HepG2 (cell line): ENCODE measurements at regions not wholly inside any gene's neighbourhood (a gene's known extent, or its start where the extent isn't known, plus 50 kb on each side); places are given as distances from the start of the nearest gene placed in this dataset.

Source experiments
- ATAC-seq: fragments of 200-7000 bp; cut with Tn5 transposase; 3 replicates; pipeline ENCODE4 v1.9.1; 2020; ENCODE audit warnings: mild to moderate bottlenecking, moderate library complexity
- BruUV-seq: library from RNA; stranded (reverse); fragments of 400-500 nt; replicated peaks from 2 replicates; lab custom pipeline; 2021; lab: Mats Ljungman, UMichigan
- CTCF ChIA-PET: fragments of 300-600 bp; formaldehyde crosslinking; extraction: SDS; loops from one replicate; lab custom pipeline; 2021; ENCODE audit warnings: low total read pairs, inconsistent platforms, low intra/inter-chr PET ratio; lab: Yijun Ruan, JAX
- POLR2A ChIA-PET: fragments of 350-600 bp; sonication (Branson Sonifier 250); formaldehyde crosslinking; loops from one replicate; lab custom pipeline; 2020; ENCODE audit warnings: antibody characterized with exemption, inconsistent platforms; lab: Yijun Ruan, JAX
- DNase-seq: peaks from one replicate; pipeline ENCODE4 v3.0.0-alpha.2; 2015; ENCODE audit warnings: low spot score
- FAIRE-seq: peaks from 3 replicates; lab custom pipeline; 2011; peaks lifted over from hg19 to GRCh38; lab: Jason Lieb, UNC
- H2AFZ ChIP-seq: one replicate; pipeline ENCODE4 v1.6.1; 2011; ENCODE audit warnings: low read length, inconsistent platforms
- H3K27ac ChIP-seq: fragments of 300-600 bp; 3 replicates; pipeline ENCODE4 v1.8.0; 2011; ENCODE audit warnings: mixed run types, mild to moderate bottlenecking, mixed read lengths, low read length, inconsistent platforms; ENCODE audit not compliant: insufficient read depth; ENCODE audit errors: extremely low read length
- H3K27me3 ChIP-seq, 2 experiments: fragments of 200-600 bp in 1 of 2; 2 replicates in 1 of 2; 3 replicates in 1 of 2; pipeline versions ENCODE4 v1.6.0 to v1.8.0; 2011; ENCODE audit warnings: low read length in 2 of 2, mild to moderate bottlenecking in 2 of 2, moderate library complexity in 2 of 2, inconsistent platforms in 1 of 2; ENCODE audit not compliant: insufficient read depth in 2 of 2, control insufficient read depth in 1 of 2
- H3K36me3 ChIP-seq, 2 experiments: fragments of 200-600 bp in 1 of 2; replicated peaks in 1 of 2; 2 replicates in 1 of 2; 3 replicates in 1 of 2; pipeline versions ENCODE4 v1.5.1 to v1.8.0; 2011; ENCODE audit warnings: low read length in 2 of 2, inconsistent platforms in 1 of 2; ENCODE audit not compliant: insufficient read depth in 2 of 2, control insufficient read depth in 1 of 2
- H3K4me1 ChIP-seq: 2 replicates; pipeline ENCODE4 v1.5.1; 2012; ENCODE audit warnings: low read length, inconsistent platforms; ENCODE audit not compliant: insufficient read depth
- H3K4me2 ChIP-seq: 2 replicates; pipeline ENCODE4 v1.6.0; 2011; ENCODE audit warnings: low read depth, low read length, inconsistent platforms
- H3K4me3 ChIP-seq, 3 experiments: fragments of 200-600 bp in 1 of 3; sonication (generic), shearing (Covaris generic) in 1 of 3; replicated peaks in 1 of 3; 2 replicates each; pipeline ENCODE4 v1.5.1; 2011 to 2016; ENCODE audit warnings: low read length in 3 of 3, inconsistent platforms in 2 of 3, low read depth in 2 of 3, mild to moderate bottlenecking in 2 of 3, control low read depth in 1 of 3, mixed read lengths in 1 of 3; ENCODE audit not compliant: insufficient read depth in 1 of 3
- H3K79me2 ChIP-seq: one replicate; pipeline ENCODE4 v1.6.1; 2011; ENCODE audit warnings: low read length, inconsistent platforms; ENCODE audit not compliant: insufficient read depth
- H3K9ac ChIP-seq: 2 replicates; pipeline ENCODE4 v1.6.0; 2011; ENCODE audit warnings: mild to moderate bottlenecking, low read depth, low read length, inconsistent platforms; ENCODE audit not compliant: insufficient read depth
- H3K9me3 ChIP-seq: 2 replicates; pipeline ENCODE4 v1.5.1; 2012; ENCODE audit warnings: mild to moderate bottlenecking, low read length
- H4K20me1 ChIP-seq: 2 replicates; pipeline ENCODE4 v1.6.0; 2011; ENCODE audit warnings: inconsistent platforms, mild to moderate bottlenecking, low read length, moderate library complexity; ENCODE audit not compliant: insufficient read depth
- DMAP1 ChIP-seq: IDR thresholded peaks from 2 replicates; pipeline ENCODE4 v1.6.1; 2016
- ELF1 ChIP-seq: sonication (generic); formaldehyde crosslinking; IDR thresholded peaks from 2 replicates; pipeline ENCODE4 v1.4.0; 2020; ENCODE audit warnings: missing genetic modification reagents
- FOXC1 ChIP-seq: sonication (generic); formaldehyde crosslinking; IDR thresholded peaks from 2 replicates; pipeline ENCODE4 v1.8.0; 2022; ENCODE audit warnings: mild to moderate bottlenecking, missing genetic modification reagents, borderline replicate concordance
- IRF9 ChIP-seq: sonication (generic); formaldehyde crosslinking; IDR thresholded peaks from 2 replicates; pipeline ENCODE4 v1.8.0; 2022; ENCODE audit warnings: missing genetic modification reagents, mild to moderate bottlenecking, borderline replicate concordance
- JUND ChIP-seq: sonication (generic); formaldehyde crosslinking; IDR thresholded peaks from 2 replicates; pipeline ENCODE4 v1.8.0; 2022; ENCODE audit warnings: mild to moderate bottlenecking, missing genetic modification reagents
- MBD4 ChIP-seq: IDR thresholded peaks from 2 replicates; pipeline ENCODE4 v1.6.1; 2012; ENCODE audit warnings: low read length, inconsistent platforms, borderline replicate concordance
- NR3C1 ChIP-seq: sonication (generic); formaldehyde crosslinking; IDR thresholded peaks from 2 replicates; pipeline ENCODE4 v1.4.0; 2020; ENCODE audit warnings: missing genetic modification reagents
- PHF20 ChIP-seq: sonication (generic); formaldehyde crosslinking; IDR thresholded peaks from 2 replicates; pipeline ENCODE4 v1.5.0; 2020; ENCODE audit warnings: mild to moderate bottlenecking, missing genetic modification reagents
- PTBP1 ChIP-seq: fragments of 200-400 bp; formaldehyde crosslinking; IDR thresholded peaks from 2 replicates; pipeline ENCODE4 v1.6.1; 2018; ENCODE audit warnings: low read length, low read depth; ENCODE audit not compliant: poor library complexity, severe bottlenecking
- SP1 ChIP-seq, 2 experiments: fragments of 450-650 bp in 1 of 2; sonication (generic) in 1 of 2; formaldehyde crosslinking in 1 of 2; IDR thresholded peaks; 2 replicates each; pipeline versions ENCODE4 v1.4.0 to v1.6.1; 2016 to 2020; ENCODE audit warnings: missing genetic modification reagents in 1 of 2
- SP4 ChIP-seq: sonication (generic); formaldehyde crosslinking; IDR thresholded peaks from 2 replicates; pipeline ENCODE4 v1.8.1; 2023; ENCODE audit warnings: mild to moderate bottlenecking, missing genetic modification reagents
- ZKSCAN8 ChIP-seq: IDR thresholded peaks from 2 replicates; pipeline ENCODE4 v1.6.1; 2016; ENCODE audit warnings: borderline replicate concordance, missing genetic modification reagents, missing compliant biosample characterization
- ZNF34 ChIP-seq: sonication (generic); formaldehyde crosslinking; IDR thresholded peaks from 2 replicates; pipeline ENCODE4 v1.4.0; 2020; ENCODE audit warnings: mild to moderate bottlenecking, missing genetic modification reagents, borderline replicate concordance
- ZNF430 ChIP-seq: sonication (generic); formaldehyde crosslinking; IDR thresholded peaks from 2 replicates; pipeline ENCODE4 v1.9.0; 2021; ENCODE audit warnings: mild to moderate bottlenecking, missing genetic modification reagents
- ZNF737 ChIP-seq: sonication (generic); formaldehyde crosslinking; IDR thresholded peaks from 2 replicates; pipeline ENCODE4 v1.5.0; 2020; ENCODE audit warnings: missing genetic modification reagents, mild to moderate bottlenecking, borderline replicate concordance
- ZSCAN12 ChIP-seq: sonication (generic); formaldehyde crosslinking; IDR thresholded peaks from 2 replicates; pipeline ENCODE4 v1.9.0; 2021; ENCODE audit warnings: mild to moderate bottlenecking, missing genetic modification reagents
- WGBS: methylation state at CpG from one replicate; pipeline ENCODE4 v1.1.6; 2017; ENCODE audit warnings: low lambda C conversion rate; 5-methylcytosine and 5-hydroxymethylcytosine counted together
- in situ Hi-C: cut with HindIII; loops from 2 replicates; pipeline ENCODE4 v1.10.0; 2017; ENCODE audit warnings: low pct_unique_long_range_greater_than_20kb; ENCODE audit not compliant: extremely low pct_ligation_motif_present
- intact Hi-C: fragments of 100-400 bp; cut with micrococcal nuclease; formaldehyde crosslinking; loops from one replicate; pipeline ENCODE4 v1.10.0; 2022; ENCODE audit not compliant: unreplicated experiment
- TF ChIP-seq, protein P1 (sequence below), 2 experiments: sonication (generic) in 1 of 2; formaldehyde crosslinking in 1 of 2; IDR thresholded peaks; 2 replicates each; pipeline versions ENCODE4 v1.5.1 to v1.6.1; 2011 to 2020; ENCODE audit warnings: borderline replicate concordance in 1 of 2, low read depth in 1 of 2, low read length in 1 of 2, mild to moderate bottlenecking in 1 of 2, missing genetic modification reagents in 1 of 2, moderate library complexity in 1 of 2
- TF ChIP-seq, protein P2 (sequence below): sonication (generic); formaldehyde crosslinking; IDR thresholded peaks from 2 replicates; pipeline ENCODE4 v1.5.0; 2020; ENCODE audit warnings: mild to moderate bottlenecking, missing genetic modification reagents

- ChIA-PET POLR2A (no interaction called here), CTCF (no interaction called here)
- Histone ChIP-seq H4K20me1 (no peaks in the 10 kb centered on the region), H3K4me1 (peaks cover 14% of the 10 kb centered on the region), H3K27ac (no peak overlapping the region), H3K9me3 (no peaks in the 10 kb centered on the region), H3K9ac (peak overlapping the region; percentile 48; the same call in 1 of the 2 replicates), H2AFZ (peak overlapping the region; percentile 98), H3K4me3 (peak overlapping the region; percentile 38 to 71 (median 68)), H3K27me3 (peaks cover 5 to 23% of the 10 kb centered on the region in 2 experiments; a peak in 4 of 5 replicates), H3K36me3 (no peaks in the 10 kb centered on the region), H3K4me2 (peak overlapping the region; percentile 98), H3K79me2 (no peaks in the 10 kb centered on the region)
- intact Hi-C loops = no loop called here
- 2% methylated on average over 11 of the region's 11 CpGs for WGBS
- no TSS peak for BruUV-seq
- peak; percentile 79 for FAIRE-seq
- peak; percentile 18 for DNase-seq
- in situ Hi-C loops = no loop called here
- peak; percentile 98 for ATAC-seq
- TF ChIP-seq PTBP1 = no peak
- no peak for TF ChIP-seq DMAP1 (CRISPR knock-in tag)
- no peak for TF ChIP-seq ZSCAN12 (CRISPR knock-in tag)
- no peak for TF ChIP-seq MBD4
- TF ChIP-seq ZNF430 = no peak
- TF ChIP-seq PHF20 (CRISPR knock-in tag) = no peak
- TF ChIP-seq NR3C1 = no peak
- no peak for TF ChIP-seq ZNF737 (CRISPR knock-in tag)
- TF ChIP-seq ZNF34 (CRISPR knock-in tag) = no peak
- TF ChIP-seq ZKSCAN8 (CRISPR knock-in tag) = no peak
- TF ChIP-seq FOXC1 (CRISPR knock-in tag) = no peak
- no peak for TF ChIP-seq JUND (CRISPR knock-in tag)
- TF ChIP-seq SP1 (IDR thresholded peaks at IDR 0.05) = no peak
- no peak for TF ChIP-seq SP1 (CRISPR knock-in tag; IDR thresholded peaks at IDR 0.05)
- TF ChIP-seq, protein P1, sequence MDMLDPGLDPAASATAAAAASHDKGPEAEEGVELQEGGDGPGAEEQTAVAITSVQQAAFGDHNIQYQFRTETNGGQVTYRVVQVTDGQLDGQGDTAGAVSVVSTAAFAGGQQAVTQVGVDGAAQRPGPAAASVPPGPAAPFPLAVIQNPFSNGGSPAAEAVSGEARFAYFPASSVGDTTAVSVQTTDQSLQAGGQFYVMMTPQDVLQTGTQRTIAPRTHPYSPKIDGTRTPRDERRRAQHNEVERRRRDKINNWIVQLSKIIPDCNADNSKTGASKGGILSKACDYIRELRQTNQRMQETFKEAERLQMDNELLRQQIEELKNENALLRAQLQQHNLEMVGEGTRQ (IDR thresholded peaks at IDR 0.05; ENCODE audit: low read depth, low read length) = no peak
- TF ChIP-seq, protein P1 (CRISPR knock-in tag; IDR thresholded peaks at IDR 0.05; ENCODE audit: borderline replicate concordance) = no peak
- TF ChIP-seq, protein P2, sequence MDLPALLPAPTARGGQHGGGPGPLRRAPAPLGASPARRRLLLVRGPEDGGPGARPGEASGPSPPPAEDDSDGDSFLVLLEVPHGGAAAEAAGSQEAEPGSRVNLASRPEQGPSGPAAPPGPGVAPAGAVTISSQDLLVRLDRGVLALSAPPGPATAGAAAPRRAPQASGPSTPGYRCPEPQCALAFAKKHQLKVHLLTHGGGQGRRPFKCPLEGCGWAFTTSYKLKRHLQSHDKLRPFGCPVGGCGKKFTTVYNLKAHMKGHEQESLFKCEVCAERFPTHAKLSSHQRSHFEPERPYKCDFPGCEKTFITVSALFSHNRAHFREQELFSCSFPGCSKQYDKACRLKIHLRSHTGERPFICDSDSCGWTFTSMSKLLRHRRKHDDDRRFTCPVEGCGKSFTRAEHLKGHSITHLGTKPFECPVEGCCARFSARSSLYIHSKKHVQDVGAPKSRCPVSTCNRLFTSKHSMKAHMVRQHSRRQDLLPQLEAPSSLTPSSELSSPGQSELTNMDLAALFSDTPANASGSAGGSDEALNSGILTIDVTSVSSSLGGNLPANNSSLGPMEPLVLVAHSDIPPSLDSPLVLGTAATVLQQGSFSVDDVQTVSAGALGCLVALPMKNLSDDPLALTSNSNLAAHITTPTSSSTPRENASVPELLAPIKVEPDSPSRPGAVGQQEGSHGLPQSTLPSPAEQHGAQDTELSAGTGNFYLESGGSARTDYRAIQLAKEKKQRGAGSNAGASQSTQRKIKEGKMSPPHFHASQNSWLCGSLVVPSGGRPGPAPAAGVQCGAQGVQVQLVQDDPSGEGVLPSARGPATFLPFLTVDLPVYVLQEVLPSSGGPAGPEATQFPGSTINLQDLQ (CRISPR knock-in tag) = no peak
- TF ChIP-seq ELF1 (CRISPR knock-in tag) = no peak
- no peak for TF ChIP-seq IRF9
- no peak for TF ChIP-seq SP4
These were observed 96.4 kb downstream of the RTP5 start for GRCh38 chr2:241965931-241966412.
